Mucosa of stomach (tissue), 1 donor: ENCODE measurements at regions not wholly inside any gene's neighbourhood (a gene's known extent, or its start where the extent isn't known, plus 50 kb on each side); places are given as distances from the start of the nearest gene placed in this dataset.
"Not testable (repeated sequence)": the region's sequence is repeated elsewhere in the genome, so short reads cannot be mapped to it uniquely, and the experiment has no call there.

ENCODE experiments used
- H3K27me3 ChIP-seq: one replicate; pipeline ENCODE4 v1.7.0; 2013; ENCODE audit warnings: mild to moderate bottlenecking, low read length; ENCODE audit not compliant: control insufficient read depth, insufficient read depth
- H3K36me3 ChIP-seq: one replicate; pipeline ENCODE4 v1.7.0; 2013; ENCODE audit warnings: low read length; ENCODE audit not compliant: control insufficient read depth, insufficient read depth
- H3K4me1 ChIP-seq: one replicate; pipeline ENCODE4 v1.7.0; 2013; ENCODE audit warnings: mild to moderate bottlenecking, low read length; ENCODE audit not compliant: control insufficient read depth, insufficient read depth
- H3K4me3 ChIP-seq: one replicate; pipeline ENCODE4 v1.7.0; 2013; ENCODE audit warnings: low read length
- H3K9ac ChIP-seq: one replicate; pipeline ENCODE4 v1.7.0; 2013; ENCODE audit warnings: mild to moderate bottlenecking, low read length, moderate library complexity
- H3K9me3 ChIP-seq: one replicate; pipeline ENCODE4 v1.7.0; 2013; ENCODE audit warnings: mild to moderate bottlenecking, low read length, moderate library complexity; ENCODE audit not compliant: control insufficient read depth
- donor health status: Pancreatic carcinoma.

DNA sequence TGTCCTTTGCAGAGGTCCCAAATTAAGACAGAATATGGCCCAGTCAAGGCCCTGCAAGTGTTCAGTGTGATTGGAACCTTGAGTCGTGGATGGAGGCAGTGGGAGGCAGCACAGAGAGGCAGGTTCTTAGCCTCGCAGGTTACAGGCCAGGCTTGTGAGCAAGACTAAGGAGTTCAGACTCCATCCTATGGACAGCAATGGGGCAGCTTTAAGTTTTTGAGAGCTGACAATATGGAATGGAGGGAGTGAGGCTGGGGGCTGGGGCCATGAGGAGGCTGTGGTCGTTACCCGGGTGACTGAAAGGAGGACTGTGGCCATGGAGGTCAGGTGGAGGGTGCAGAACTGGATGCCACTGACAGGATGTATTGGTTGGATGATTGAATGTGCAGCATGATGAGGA, 74.1 kb upstream of the PRR23C start:
- H3K27me3 ChIP-seq: no peaks in the 10 kb centered on the region
- H3K9ac ChIP-seq: no peak overlapping the region
- no peaks in the 10 kb centered on the region for H3K36me3 ChIP-seq
- no peak overlapping the region for H3K4me3 ChIP-seq
- no peaks in the 10 kb centered on the region for H3K9me3 ChIP-seq
- peaks cover 7% of the 10 kb centered on the region for H3K4me1 ChIP-seq

DNA sequence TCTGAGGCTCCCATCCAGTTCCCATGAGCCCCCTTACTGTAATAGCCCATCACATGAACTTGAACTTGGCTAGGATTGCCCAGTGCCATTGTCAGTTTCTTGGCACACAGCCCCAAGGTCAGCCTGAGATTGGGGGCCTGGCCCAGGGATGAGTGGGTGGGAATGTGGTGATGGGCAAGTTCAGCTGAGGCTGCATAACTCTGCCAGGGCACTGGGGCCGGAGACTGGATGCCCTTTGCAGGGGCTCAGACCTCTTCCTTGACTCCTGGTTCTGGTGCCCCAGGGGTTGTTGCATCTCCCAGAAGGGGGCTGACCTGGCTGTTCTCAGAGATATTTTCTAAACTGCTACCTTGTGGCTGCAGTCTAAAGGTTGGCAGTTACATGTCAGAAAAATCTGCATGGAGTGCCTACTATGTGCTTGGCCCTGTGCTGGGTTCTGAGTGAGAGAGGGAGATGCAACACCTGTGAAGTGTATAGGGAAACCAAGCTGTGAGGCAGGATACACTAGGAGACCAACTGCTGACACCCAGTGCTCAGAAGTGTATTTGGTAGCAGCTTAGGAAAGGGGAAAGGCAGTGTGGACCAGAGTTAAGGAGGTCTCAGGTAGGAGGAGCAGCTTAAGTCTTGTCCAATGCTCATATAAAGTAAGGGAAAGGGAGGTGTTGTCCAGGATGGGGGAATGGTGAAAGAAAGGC, 74.8 kb upstream of the PRR23C start:
- H3K9me3 ChIP-seq: no peaks in the 10 kb centered on the region
- no peak overlapping the region for H3K4me3 ChIP-seq
- no peaks in the 10 kb centered on the region for H3K36me3 ChIP-seq
- no peak overlapping the region for H3K9ac ChIP-seq
- H3K27me3 ChIP-seq: no peaks in the 10 kb centered on the region
- H3K4me1 ChIP-seq: peaks cover 7% of the 10 kb centered on the region

GRCh38 chr3:139120086-139121056, 75.7 kb upstream of the PRR23C start:
- Histone ChIP-seq H3K36me3 (no peaks in the 10 kb centered on the region), H3K27me3 (no peaks in the 10 kb centered on the region), H3K4me1 (peaks cover 7% of the 10 kb centered on the region), H3K9me3 (no peaks in the 10 kb centered on the region), H3K9ac (no peak overlapping the region), H3K4me3 (no peak overlapping the region)

- Histone ChIP-seq H3K36me3 (no peaks in the 10 kb centered on the region), H3K9me3 (no peaks in the 10 kb centered on the region), H3K4me3 (no peak overlapping the region), H3K27me3 (no peaks in the 10 kb centered on the region), H3K4me1 (peaks cover 7% of the 10 kb centered on the region), H3K9ac (no peak overlapping the region)
These were observed 77.0 kb upstream of the PRR23C start for GRCh38 chr3:139121513-139122220.

GRCh38 chr3:139122221-139122581, 77.5 kb upstream of the PRR23C start:
- Histone ChIP-seq H3K4me1 (peaks cover 7% of the 10 kb centered on the region), H3K4me3 (no peak overlapping the region), H3K9me3 (no peaks in the 10 kb centered on the region), H3K9ac (no peak overlapping the region), H3K27me3 (no peaks in the 10 kb centered on the region), H3K36me3 (no peaks in the 10 kb centered on the region)

DNA sequence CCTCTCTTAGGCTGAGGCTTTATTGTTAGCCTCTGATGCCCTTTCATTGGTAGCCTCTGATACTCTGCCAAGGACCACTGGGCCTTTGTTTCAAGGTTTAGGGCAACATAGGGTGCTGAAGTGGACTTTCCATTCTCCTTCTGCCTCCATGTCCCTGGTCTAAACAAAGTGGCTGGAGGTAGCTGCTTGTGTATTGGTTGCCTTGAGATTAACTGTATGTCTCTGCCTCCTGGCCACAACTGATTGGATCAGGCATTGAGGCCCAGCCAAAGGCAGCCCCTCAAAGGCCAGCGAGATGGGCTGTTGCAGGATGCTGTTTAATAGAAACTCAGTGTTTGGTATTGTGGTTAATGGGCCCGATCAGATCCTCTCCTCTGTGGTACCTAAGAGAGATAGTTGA, 77.9 kb upstream of the PRR23C start:
- Histone ChIP-seq H3K9me3 (no peaks in the 10 kb centered on the region), H3K36me3 (no peaks in the 10 kb centered on the region), H3K27me3 (no peaks in the 10 kb centered on the region), H3K4me3 (no peak overlapping the region), H3K9ac (no peak overlapping the region), H3K4me1 (peaks cover 7% of the 10 kb centered on the region)

DNA sequence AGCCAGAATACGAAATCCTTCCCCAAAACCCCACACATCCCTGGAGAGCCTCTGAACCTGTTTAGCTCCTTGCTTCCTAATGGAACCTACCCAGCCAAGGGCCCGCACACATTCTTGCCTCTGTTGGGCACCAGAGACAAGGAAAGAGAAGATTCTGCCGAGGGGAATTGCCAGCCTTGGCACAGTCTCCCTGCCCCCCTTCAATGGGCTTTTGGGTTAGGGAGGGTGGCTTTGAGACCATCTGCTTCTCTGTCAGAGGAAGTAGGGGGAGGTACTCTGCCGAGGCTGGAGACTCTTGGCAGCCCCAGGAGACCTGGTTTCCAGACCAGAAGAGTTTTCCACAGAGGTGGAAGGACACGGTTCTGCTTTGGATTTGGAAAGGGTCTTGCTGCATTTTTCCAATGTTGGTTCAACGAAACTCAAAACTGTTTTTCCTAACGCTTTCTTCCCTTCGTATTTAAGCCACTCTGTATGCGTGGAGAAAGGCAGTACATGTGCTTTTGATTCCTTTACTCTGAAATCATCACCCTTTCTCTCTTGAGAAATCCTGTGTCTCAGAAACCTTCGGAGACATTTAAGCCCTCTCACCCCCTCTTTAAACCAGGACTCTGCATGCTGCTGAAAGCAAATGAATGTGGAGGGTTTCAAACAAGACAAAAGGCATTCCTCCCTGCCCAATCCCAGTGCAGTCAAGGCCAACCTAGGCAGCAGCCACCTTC, 78.8 kb upstream of the PRR23C start:
- Histone ChIP-seq H3K27me3 (no peaks in the 10 kb centered on the region), H3K9me3 (no peaks in the 10 kb centered on the region), H3K4me1 (peaks cover 7% of the 10 kb centered on the region), H3K4me3 (no peak overlapping the region), H3K9ac (no peak overlapping the region), H3K36me3 (no peaks in the 10 kb centered on the region)

DNA sequence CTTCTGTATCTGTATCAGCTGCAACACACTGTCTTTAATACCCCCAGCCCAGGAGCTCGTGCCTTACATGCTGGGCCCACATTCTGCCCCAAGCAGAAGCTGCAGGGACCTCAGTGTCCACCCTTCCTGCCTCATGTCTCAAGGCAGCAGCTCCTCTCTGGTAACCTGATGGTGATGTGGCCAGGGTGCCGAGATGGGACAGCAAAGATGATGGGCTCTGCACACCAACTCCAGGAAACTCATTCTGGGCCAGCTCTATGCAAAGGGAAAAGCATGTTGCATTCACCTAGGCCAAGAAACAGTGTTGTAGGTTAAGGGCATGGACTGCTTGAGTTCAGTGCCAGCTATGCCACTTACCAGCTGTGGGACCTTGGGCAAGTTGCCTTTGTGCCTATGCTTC, 79.5 kb upstream of the PRR23C start:
- H3K36me3 ChIP-seq: no peaks in the 10 kb centered on the region
- no peaks in the 10 kb centered on the region for H3K27me3 ChIP-seq
- peaks cover 7% of the 10 kb centered on the region for H3K4me1 ChIP-seq
- no peaks in the 10 kb centered on the region for H3K9me3 ChIP-seq
- H3K9ac ChIP-seq: no peak overlapping the region
- no peak overlapping the region for H3K4me3 ChIP-seq

DNA sequence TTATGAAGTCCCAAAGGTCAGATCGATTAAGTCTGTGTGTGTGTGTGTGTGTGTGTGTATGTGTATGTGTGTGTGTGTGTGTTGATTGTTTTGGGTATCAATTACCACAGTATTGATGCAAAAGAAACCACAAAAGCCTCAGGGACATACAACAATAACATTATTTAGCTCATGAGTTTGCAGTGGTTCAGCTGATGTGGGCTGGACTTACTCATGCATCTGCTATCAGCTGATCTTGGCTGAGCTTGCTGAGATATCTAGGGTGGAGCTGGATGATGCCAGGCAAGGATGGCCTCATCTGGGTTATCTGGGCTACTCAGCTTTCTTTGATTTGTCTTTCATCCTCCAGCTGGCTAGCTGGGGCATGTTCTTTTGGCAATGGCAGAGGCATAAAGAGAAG, 82.4 kb upstream of the PRR23C start:
- Histone ChIP-seq H3K9me3 (no peaks in the 10 kb centered on the region), H3K4me1 (no peaks in the 10 kb centered on the region), H3K27me3 (no peaks in the 10 kb centered on the region), H3K9ac (no peak overlapping the region), H3K4me3 (no peak overlapping the region), H3K36me3 (no peaks in the 10 kb centered on the region)

DNA sequence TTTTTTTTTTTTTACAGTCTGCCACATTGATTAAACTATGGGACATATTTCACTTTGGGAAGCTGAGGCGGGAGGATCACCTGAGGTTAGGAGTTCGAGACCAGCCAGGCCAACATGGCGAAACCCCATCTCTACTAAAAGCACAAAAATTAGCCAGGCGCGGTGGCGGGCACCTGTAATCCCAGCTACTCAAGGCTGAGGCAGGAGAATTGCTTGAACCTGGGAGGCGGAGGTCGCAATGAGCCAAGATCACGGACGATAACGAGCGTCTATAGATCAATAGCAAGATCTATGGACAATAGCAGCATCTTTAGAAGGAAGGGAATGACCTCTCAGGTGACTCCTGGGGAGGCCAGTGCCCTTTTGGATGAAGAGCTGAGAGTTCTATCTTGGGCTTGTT, 82.9 kb upstream of the PRR23C start:
- not testable (repeated sequence) for H3K4me3 ChIP-seq, H3K36me3 ChIP-seq, H3K9me3 ChIP-seq, H3K4me1 ChIP-seq, H3K27me3 ChIP-seq, H3K9ac ChIP-seq

- no peaks in the 10 kb centered on the region for H3K9me3 ChIP-seq
- no peaks in the 10 kb centered on the region for H3K36me3 ChIP-seq
- H3K9ac ChIP-seq: no peak overlapping the region
These were observed 84.1 kb upstream of the PRR23C start for GRCh38 chr3:139128803-139129202.

More at GRCh38 chr3:139128803-139129202, 84.1 kb upstream of the PRR23C start:
- no peaks in the 10 kb centered on the region for H3K4me1 ChIP-seq
- H3K4me3 ChIP-seq: no peak overlapping the region
- H3K27me3 ChIP-seq: no peaks in the 10 kb centered on the region
